IPS-18a (cell line): ENCODE measurements at regions not wholly inside any gene's neighbourhood (a gene's known extent, or its start where the extent isn't known, plus 50 kb on each side); places are given as distances from the start of the nearest gene placed in this dataset.

ENCODE experiments used
- H3K27ac ChIP-seq: one replicate; pipeline ENCODE4 v1.5.1; 2013; ENCODE audit warnings: low read length
- H3K27me3 ChIP-seq: one replicate; pipeline ENCODE4 v1.6.1; 2013; ENCODE audit warnings: mild to moderate bottlenecking, low read length; ENCODE audit not compliant: control insufficient read depth, insufficient read depth
- H3K36me3 ChIP-seq: one replicate; pipeline ENCODE4 v1.6.1; 2013; ENCODE audit warnings: low read depth, low read length; ENCODE audit not compliant: control insufficient read depth
- H3K4me1 ChIP-seq: one replicate; pipeline ENCODE4 v1.6.1; 2013; ENCODE audit warnings: low read depth, low read length; ENCODE audit not compliant: control insufficient read depth
- H3K4me3 ChIP-seq: one replicate; pipeline ENCODE4 v1.5.1; 2013; ENCODE audit warnings: low read length
- H3K9ac ChIP-seq: one replicate; pipeline ENCODE4 v1.6.1; 2013; ENCODE audit warnings: mild to moderate bottlenecking, low read length, moderate library complexity
- H3K9me3 ChIP-seq: one replicate; pipeline ENCODE4 v1.6.1; 2013; ENCODE audit warnings: low read depth, low read length; ENCODE audit not compliant: control insufficient read depth

- no peaks in the 10 kb centered on the region for H3K9me3 ChIP-seq
- H3K27me3 ChIP-seq, result no peaks in the 10 kb centered on the region
- H3K36me3 ChIP-seq, result no peaks in the 10 kb centered on the region
- no peak overlapping the region for H3K4me3 ChIP-seq
- no peaks in the 10 kb centered on the region for H3K4me1 ChIP-seq
- H3K27ac ChIP-seq, result no peak overlapping the region
- no peak overlapping the region for H3K9ac ChIP-seq
Observed at GRCh38 chr14:35986219-35986573, 160.1 kb downstream of the BRMS1L start.

- Histone ChIP-seq H3K27me3 (no peaks in the 10 kb centered on the region), H3K4me3 (no peak overlapping the region), H3K9me3 (no peaks in the 10 kb centered on the region), H3K4me1 (no peaks in the 10 kb centered on the region), H3K9ac (no peak overlapping the region), H3K36me3 (no peaks in the 10 kb centered on the region), H3K27ac (no peak overlapping the region)
Observed at GRCh38 chr14:35985474-35986218, 159.5 kb downstream of the BRMS1L start.

GRCh38 chr14:35979531-35979930 lies 153.4 kb downstream of the BRMS1L start:
- Histone ChIP-seq H3K9ac (no peak overlapping the region), H3K9me3 (no peaks in the 10 kb centered on the region), H3K36me3 (no peaks in the 10 kb centered on the region), H3K4me3 (no peak overlapping the region), H3K27me3 (no peaks in the 10 kb centered on the region), H3K4me1 (no peaks in the 10 kb centered on the region), H3K27ac (no peak overlapping the region)

- H3K9me3 ChIP-seq, result no peaks in the 10 kb centered on the region
- H3K27ac ChIP-seq, result no peak overlapping the region
- no peaks in the 10 kb centered on the region for H3K4me1 ChIP-seq
- no peak overlapping the region for H3K9ac ChIP-seq
- no peaks in the 10 kb centered on the region for H3K36me3 ChIP-seq
- H3K27me3 ChIP-seq, result no peaks in the 10 kb centered on the region
- H3K4me3 ChIP-seq, result no peak overlapping the region
Observed at GRCh38 chr14:35978561-35978960, 152.4 kb downstream of the BRMS1L start.

- H3K27ac ChIP-seq, result no peak overlapping the region
- H3K4me1 ChIP-seq, result no peaks in the 10 kb centered on the region
- H3K27me3 ChIP-seq, result no peaks in the 10 kb centered on the region
- H3K9ac ChIP-seq, result no peak overlapping the region
- no peaks in the 10 kb centered on the region for H3K9me3 ChIP-seq
- H3K36me3 ChIP-seq, result no peaks in the 10 kb centered on the region
- no peak overlapping the region for H3K4me3 ChIP-seq
Observed at GRCh38 chr14:35975814-35976213, 149.7 kb downstream of the BRMS1L start.

- H3K36me3 ChIP-seq, result no peaks in the 10 kb centered on the region
- no peaks in the 10 kb centered on the region for H3K27me3 ChIP-seq
- H3K27ac ChIP-seq, result no peak overlapping the region
- H3K9me3 ChIP-seq, result no peaks in the 10 kb centered on the region
- no peak overlapping the region for H3K4me3 ChIP-seq
- no peaks in the 10 kb centered on the region for H3K4me1 ChIP-seq
- no peak overlapping the region for H3K9ac ChIP-seq
Observed at GRCh38 chr14:35973770-35974169, 147.6 kb downstream of the BRMS1L start.

GRCh38 chr14:35971965-35972630 lies 146.0 kb downstream of the BRMS1L start:
- H3K27me3 ChIP-seq, result no peaks in the 10 kb centered on the region
- H3K4me1 ChIP-seq, result no peaks in the 10 kb centered on the region
- H3K9me3 ChIP-seq, result no peaks in the 10 kb centered on the region
- no peak overlapping the region for H3K4me3 ChIP-seq
- H3K27ac ChIP-seq, result no peak overlapping the region
- H3K36me3 ChIP-seq, result no peaks in the 10 kb centered on the region
- no peak overlapping the region for H3K9ac ChIP-seq

GRCh38 chr14:35969310-35969709 lies 143.2 kb downstream of the BRMS1L start:
- Histone ChIP-seq H3K9me3 (no peaks in the 10 kb centered on the region), H3K27ac (no peak overlapping the region), H3K36me3 (no peaks in the 10 kb centered on the region), H3K4me3 (no peak overlapping the region), H3K27me3 (no peaks in the 10 kb centered on the region), H3K9ac (no peak overlapping the region), H3K4me1 (peaks cover 6% of the 10 kb centered on the region)

GRCh38 chr14:35965400-35965799 lies 139.3 kb downstream of the BRMS1L start:
- no peaks in the 10 kb centered on the region for H3K9me3 ChIP-seq
- no peak overlapping the region for H3K9ac ChIP-seq
- no peak overlapping the region for H3K4me3 ChIP-seq
- peaks cover 6% of the 10 kb centered on the region for H3K4me1 ChIP-seq
- H3K27ac ChIP-seq, result no peak overlapping the region
- no peaks in the 10 kb centered on the region for H3K27me3 ChIP-seq
- H3K36me3 ChIP-seq, result no peaks in the 10 kb centered on the region

GRCh38 chr14:35964697-35965286 lies 138.7 kb downstream of the BRMS1L start:
- no peak overlapping the region for H3K4me3 ChIP-seq
- no peaks in the 10 kb centered on the region for H3K27me3 ChIP-seq
- no peaks in the 10 kb centered on the region for H3K36me3 ChIP-seq
- H3K9ac ChIP-seq, result no peak overlapping the region
- H3K4me1 ChIP-seq, result peaks cover 6% of the 10 kb centered on the region
- no peak overlapping the region for H3K27ac ChIP-seq
- no peaks in the 10 kb centered on the region for H3K9me3 ChIP-seq

- Histone ChIP-seq H3K9me3 (no peaks in the 10 kb centered on the region), H3K4me3 (no peak overlapping the region), H3K36me3 (no peaks in the 10 kb centered on the region), H3K27ac (no peak overlapping the region), H3K4me1 (peaks cover 6% of the 10 kb centered on the region), H3K27me3 (no peaks in the 10 kb centered on the region), H3K9ac (no peak overlapping the region)
Observed at GRCh38 chr14:35963209-35963608, 137.1 kb downstream of the BRMS1L start.
